ENCODE measurements at regions not wholly inside any gene's neighbourhood (a gene's known extent, or its start where the extent isn't known, plus 50 kb on each side); places are given as distances from the start of the nearest gene placed in this dataset.
"Not testable (repeated sequence)": the region's sequence is repeated elsewhere in the genome, so short reads cannot be mapped to it uniquely, and the experiment has no call there.

DNA sequence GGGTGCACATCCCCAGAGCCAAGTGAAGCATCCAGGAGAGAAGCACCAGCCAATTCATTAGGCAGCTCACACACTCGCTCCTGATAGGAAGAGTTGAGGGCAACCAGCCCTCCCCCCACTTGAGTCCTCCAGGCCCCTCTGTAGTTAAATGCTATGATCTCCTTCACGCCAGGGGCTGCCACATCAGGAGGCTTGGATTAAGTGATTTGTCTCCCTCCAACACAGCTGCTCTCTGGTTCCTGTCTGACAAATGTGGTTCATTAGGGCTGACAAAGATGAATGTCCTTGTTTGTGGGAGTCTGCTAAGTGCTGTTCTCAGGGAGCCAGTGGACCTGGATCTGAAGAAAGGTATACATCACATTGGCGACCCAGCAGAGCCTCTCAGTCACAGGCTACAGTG, 94.5 kb upstream of the WSCD1 start:
- DNase-seq: no peak

- DNase-seq: no peak
Observed at GRCh38 chr17:5976251-5976650, 93.9 kb upstream of the WSCD1 start.

- DNase-seq: no peak
Observed at GRCh38 chr17:5978496-5978895, 91.7 kb upstream of the WSCD1 start.

DNA sequence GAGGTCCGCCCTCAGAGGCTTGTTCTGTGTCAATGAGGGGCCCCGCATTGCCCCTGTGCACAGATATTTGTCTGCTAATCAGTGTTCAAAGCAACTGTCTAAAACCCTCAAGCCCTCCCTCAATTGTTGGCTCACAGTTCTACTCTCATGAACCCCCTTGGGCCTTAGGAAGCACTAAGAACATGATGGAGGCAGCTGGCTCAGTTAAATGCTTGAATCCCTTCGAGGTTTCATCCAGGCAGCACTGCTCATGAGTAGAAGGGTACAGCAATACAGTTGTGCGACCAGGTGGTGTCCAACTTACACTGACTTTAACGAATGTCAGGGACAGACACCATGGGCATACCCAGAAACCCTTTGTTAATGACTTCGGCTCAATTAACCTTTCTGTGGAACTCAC, 89.2 kb upstream of the WSCD1 start:
- DNase-seq: no peak

DNA sequence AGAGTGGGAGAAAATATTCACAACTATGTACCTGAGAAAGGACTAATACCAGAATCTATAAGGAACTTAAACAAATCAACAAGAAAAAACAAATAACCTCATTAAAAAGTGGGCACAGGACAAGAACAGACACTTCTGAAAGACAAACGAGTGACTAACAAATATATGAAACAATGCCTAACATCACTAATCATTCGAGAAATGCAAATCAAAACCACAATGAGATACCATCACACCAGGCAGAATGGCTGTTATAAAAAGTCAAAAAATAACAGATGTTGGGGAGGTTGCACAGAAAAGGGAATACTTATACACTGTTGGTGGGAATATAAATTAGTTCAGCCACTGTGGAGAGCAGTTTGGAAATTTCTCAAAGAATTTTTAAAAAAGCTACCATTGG, 83.5 kb upstream of the WSCD1 start:
- DNase-seq: no peak

DNA sequence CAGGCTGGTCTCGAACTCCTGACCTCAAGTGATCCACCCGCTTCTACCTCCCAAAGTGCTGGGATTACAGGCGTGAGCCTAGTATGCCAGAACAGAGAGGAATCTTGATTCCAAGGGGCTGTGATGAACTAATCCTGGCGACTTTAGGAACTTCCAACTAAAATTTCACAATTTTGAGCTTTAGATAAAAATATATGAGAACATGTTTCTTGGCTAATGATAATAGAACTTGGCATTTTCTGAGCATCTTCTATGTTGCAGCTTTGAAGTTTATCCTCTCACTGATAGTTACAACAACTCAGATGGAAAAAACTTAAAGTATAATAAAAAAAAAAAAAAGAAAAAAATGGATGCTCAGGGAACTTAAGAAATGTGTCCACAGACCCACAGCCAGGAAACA, 69.8 kb upstream of the WSCD1 start:
- no peak for DNase-seq

DNA sequence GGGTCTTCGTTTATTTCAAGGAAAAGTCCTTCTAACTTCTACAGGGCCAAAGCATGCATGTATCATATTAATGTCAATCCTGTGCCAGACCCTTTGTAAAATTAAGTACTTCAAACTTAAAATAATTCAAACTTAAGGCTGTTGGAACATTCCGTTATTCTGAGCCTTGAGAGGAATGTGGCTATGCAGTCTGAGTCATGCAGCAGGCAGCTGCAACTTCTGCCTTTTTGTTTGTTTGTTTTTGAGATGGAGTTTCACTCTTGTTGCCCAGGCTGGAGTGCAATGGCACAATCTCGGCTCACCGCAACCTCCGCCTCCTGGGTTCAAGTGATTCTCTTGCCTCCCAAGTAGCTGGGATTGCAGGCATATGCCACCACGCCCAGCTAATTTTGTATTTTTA, 67.0 kb upstream of the WSCD1 start:
- DNase-seq: not testable (repeated sequence)

DNA sequence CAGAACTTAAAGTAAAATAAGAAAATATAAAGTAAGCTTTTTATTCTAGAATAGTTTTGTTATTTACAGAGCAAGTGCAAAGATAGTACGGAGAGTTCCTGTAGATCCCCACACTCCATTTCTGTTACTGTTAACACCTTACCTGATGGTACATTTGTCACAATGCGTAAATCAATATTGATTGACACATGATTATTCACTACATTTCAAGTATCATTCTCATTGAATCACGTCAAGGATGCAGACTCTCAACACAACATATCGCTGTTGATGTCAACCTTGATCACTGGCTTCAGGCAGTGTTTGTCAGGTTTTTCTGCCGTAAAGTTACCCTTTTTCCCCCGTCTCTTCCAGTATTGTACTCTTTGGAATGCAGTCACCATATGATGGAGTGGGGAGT, 64.2 kb upstream of the WSCD1 start:
- DNase-seq: no peak

- no peak for DNase-seq
Observed at GRCh38 chr17:6011206-6011605, 59.0 kb upstream of the WSCD1 start.

- DNase-seq: no peak
Observed at GRCh38 chr17:6018788-6019187, 51.4 kb upstream of the WSCD1 start.

DNA sequence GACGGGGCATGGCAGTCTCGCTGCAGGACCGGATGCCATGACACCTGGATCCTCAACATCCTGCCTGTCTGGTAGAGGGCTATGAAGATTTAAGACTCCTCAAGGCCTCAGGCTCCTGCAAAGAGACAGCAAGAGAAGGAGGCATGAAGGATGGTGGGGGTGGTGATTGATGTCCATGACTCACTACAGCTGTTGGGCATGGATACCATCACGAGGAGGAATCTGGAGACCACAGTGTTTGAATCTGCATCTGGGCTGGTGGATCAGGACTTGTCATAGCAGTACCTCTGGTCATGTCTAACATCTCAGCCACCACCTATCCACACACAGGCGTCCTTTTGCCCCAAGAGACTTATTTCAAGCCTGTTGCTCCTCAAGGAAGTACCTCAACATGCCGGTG, 50.2 kb upstream of the WSCD1 start:
- no peak for DNase-seq

DNA sequence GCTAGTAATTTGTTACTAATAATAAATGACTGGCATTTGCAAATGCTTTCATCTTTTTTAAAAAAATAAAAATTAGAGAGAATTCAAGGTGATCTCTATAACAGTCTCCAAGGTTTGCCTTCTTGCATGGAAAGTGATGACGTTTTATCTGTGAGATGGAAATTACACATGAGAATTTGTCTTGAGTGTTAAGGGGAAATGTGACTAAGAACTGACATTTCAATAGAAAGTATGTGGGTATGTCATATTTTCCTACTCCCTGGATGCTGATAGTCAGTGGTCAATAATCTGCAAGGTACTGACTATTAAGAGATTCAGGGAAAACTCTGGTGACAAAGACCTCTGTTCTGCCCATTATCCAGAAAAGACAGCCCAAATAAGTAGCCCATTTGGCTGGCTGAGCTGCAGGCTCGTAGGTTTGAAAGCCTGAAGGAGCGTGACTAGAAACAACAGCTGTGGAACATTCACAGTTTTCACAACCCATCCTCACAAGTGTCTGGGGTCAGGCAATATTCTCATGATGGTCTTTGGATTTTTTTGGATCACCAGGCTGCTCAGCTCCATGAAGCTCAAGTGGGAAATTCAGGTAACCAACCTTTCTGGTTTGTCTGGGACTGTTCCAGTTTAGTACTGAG, 49.7 kb upstream of the WSCD1 start:
- DNase-seq: no peak
